ENCODE measurements at regions not wholly inside any gene's neighbourhood (a gene's known extent, or its start where the extent isn't known, plus 50 kb on each side); places are given as distances from the start of the nearest gene placed in this dataset.

GRCh38 chr16:51892293-51893007 is 654.5 kb downstream of the TOX3 start:
- ATAC-seq (no peak), DNase-seq (ENCODE audit: low read depth, low spot score) (no peak)
- H3K27me3 ChIP-seq (ENCODE audit: insufficient read depth, low read length): no peaks in the 10 kb centered on the region
- H3K27ac ChIP-seq (ENCODE audit: low read depth, low read length): no peak overlapping the region
- RAD21 ChIA-PET (ENCODE audit: low non-redundant PET in 1 of 2, low total read pairs in 2 of 2, uncharacterized antibody in 2 of 2, unreplicated experiment in 2 of 2): no interaction called here
- H3K9ac ChIP-seq (ENCODE audit: low read length): no peak overlapping the region
- TF ChIP-seq POLR2A (IDR thresholded peaks at IDR 0.05; ENCODE audit: borderline replicate concordance, extremely low read depth, insufficient read depth, insufficient read length) (no peak), RAD21 (IDR thresholded peaks at IDR 0.05; ENCODE audit: low read depth) (no peak), JUND (IDR thresholded peaks at IDR 0.05) (no peak), REST (IDR thresholded peaks at IDR 0.05; ENCODE audit: low read depth) (no peak), EGR1 (IDR thresholded peaks at IDR 0.05; ENCODE audit: low read depth) (no peak), EZH2 (IDR thresholded peaks at IDR 0.05) (no peak), POLR2AphosphoS5 (IDR thresholded peaks at IDR 0.05; ENCODE audit: low read depth, low read length) (no peak), ZFX (IDR thresholded peaks at IDR 0.05) (no peak), ELF1 (IDR thresholded peaks at IDR 0.05; ENCODE audit: borderline replicate concordance, low read depth) (no peak), ZNF274 (IDR thresholded peaks at IDR 0.05; ENCODE audit: low read depth, low read length) (no peak), TCF7L2 (IDR thresholded peaks at IDR 0.05; ENCODE audit: borderline replicate concordance, extremely low read depth, insufficient read depth, insufficient read length) (no peak), CBX3 (IDR thresholded peaks at IDR 0.05; ENCODE audit: low read depth) (no peak), FOSL1 (IDR thresholded peaks at IDR 0.05; ENCODE audit: low read depth) (no peak)
- TF ChIP-seq, protein P1, sequence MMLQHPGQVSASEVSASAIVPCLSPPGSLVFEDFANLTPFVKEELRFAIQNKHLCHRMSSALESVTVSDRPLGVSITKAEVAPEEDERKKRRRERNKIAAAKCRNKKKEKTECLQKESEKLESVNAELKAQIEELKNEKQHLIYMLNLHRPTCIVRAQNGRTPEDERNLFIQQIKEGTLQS (IDR thresholded peaks at IDR 0.05): no peak
- TF ChIP-seq, protein P2, sequence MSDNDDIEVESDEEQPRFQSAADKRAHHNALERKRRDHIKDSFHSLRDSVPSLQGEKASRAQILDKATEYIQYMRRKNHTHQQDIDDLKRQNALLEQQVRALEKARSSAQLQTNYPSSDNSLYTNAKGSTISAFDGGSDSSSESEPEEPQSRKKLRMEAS (IDR thresholded peaks at IDR 0.05): no peak
- intact Hi-C loops (cut with micrococcal nuclease): no loop called here
- no peaks in the 10 kb centered on the region for H3K79me2 ChIP-seq (ENCODE audit: insufficient read depth, low read length)
- H4K20me1 ChIP-seq (ENCODE audit: insufficient read depth): no peaks in the 10 kb centered on the region
- no peaks in the 10 kb centered on the region for H3K9me2 ChIP-seq (ENCODE audit: insufficient read depth)
- no peak overlapping the region for H3K4me3 ChIP-seq (replicated peaks in 1 of 2; ENCODE audit: low read depth in 1 of 2, low read length in 2 of 2)
- no TSS peak for BruUV-seq (replicated peaks)
- peaks cover 0 to 13% of the 10 kb centered on the region in 2 experiments; a peak in 2 of 4 replicates for H3K9me3 ChIP-seq (ENCODE audit: control insufficient read depth in 1 of 2, insufficient read depth in 1 of 2, low read depth in 1 of 2, low read length in 2 of 2)
- no peaks in the 10 kb centered on the region for H3K36me3 ChIP-seq (ENCODE audit: control insufficient read depth in 1 of 2, insufficient read depth in 2 of 2, low read length in 2 of 2)
- H2AFZ ChIP-seq (ENCODE audit: low read depth, low read length, poor library complexity, severe bottlenecking): no peak overlapping the region
- no peaks in the 10 kb centered on the region for H3K4me1 ChIP-seq (ENCODE audit: control insufficient read depth in 1 of 2, insufficient read depth in 2 of 2, low read length in 2 of 2)
- no peak overlapping the region for H3K4me2 ChIP-seq (ENCODE audit: low read length)
- POLR2A ChIA-PET: no interaction called here
- CTCF ChIA-PET: no interaction called here
